ENCODE measurements at regions not wholly inside any gene's neighbourhood (a gene's known extent, or its start where the extent isn't known, plus 50 kb on each side); places are given as distances from the start of the nearest gene placed in this dataset.
"Not testable (repeated sequence)": the region's sequence is repeated elsewhere in the genome, so short reads cannot be mapped to it uniquely, and the experiment has no call there.

DNA sequence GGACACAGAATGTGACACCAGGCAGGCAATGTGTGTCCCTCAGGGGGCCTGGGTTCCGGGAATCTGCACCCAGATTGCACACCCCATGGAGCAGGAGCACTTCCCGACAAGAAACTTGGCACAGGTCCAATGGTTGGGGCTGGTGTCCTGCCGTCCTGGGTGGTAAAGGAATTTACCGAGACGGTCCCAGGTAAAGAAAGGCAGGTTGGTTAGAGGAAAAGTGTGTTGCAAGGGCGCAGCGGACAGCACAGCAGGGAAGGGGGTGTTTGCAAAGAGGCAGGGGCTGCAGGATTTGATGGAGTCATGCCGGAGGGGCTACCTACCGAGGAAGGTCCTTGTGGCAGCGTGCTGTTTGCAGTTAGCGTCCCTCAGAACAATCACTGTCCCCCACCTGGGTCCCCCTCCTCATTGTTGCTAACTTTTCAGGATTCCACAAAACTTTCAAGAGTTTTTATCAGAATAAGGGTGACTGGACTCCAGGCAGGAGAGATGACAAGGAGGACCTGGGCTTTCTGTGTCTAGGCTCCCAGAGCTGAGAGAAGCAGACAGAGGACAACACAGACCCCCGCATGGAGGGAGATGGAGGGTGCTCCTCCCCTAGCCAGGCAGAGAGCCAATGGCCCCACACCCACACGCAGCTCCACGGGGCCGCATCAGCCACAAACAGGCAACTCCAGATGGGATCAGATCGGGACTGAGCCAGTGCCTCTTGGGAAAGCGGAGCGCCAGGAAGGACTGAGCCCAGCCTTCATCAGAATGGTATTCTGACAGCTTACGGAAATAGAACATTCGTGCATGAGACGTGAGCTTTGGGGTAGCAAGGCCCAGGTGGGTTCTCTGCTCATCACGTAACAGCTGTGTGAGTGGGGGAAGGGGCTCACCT is 1423.9 kb downstream of the BRD1 start:
- no peak for DNase-seq (ENCODE audit: low spot score)

DNA sequence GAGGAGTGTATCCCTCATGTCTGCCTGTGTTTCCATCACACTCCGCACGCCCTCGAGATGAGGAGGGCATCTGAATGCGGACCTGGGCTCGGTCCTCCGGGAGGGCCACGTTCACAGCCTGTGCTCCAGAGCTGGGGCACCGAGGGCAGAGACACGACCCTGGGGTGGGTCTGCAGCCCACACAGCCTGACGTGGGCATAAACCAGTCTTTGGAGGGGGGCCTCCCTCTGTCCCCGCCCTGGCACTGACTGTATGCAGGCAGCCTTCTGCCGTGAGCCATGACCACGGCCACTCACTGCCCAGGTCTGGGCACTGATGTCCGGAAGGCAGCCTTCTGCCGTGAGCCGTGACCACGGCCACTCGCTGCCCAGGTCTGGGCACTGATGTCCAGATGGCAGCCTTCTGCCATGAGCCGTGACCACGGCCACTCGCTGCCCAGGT is 1425.1 kb downstream of the BRD1 start:
- no peak for DNase-seq (ENCODE audit: low spot score)

DNA sequence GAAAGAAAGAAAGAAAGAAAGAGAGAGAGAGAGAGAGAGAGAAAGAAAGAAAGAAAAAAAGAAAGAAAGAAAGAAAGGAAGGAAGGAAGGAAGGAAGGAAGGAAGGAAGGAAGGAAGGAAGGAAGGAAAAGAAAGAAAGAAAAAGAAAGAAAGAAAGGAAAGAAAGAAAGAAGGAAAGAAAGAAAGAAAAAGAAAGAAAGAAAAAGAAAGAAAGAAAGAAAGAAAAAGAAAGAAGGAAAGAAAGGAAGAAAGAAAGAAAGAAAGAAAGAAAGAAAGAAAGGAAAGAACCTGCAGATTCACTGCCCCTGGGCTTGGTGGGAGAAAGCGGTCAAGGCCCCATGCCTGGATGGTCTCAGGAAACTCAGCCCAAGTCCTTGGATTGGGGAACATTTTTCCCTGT is 1426.2 kb downstream of the BRD1 start:
- DNase-seq (ENCODE audit: low spot score): not testable (repeated sequence)

DNA sequence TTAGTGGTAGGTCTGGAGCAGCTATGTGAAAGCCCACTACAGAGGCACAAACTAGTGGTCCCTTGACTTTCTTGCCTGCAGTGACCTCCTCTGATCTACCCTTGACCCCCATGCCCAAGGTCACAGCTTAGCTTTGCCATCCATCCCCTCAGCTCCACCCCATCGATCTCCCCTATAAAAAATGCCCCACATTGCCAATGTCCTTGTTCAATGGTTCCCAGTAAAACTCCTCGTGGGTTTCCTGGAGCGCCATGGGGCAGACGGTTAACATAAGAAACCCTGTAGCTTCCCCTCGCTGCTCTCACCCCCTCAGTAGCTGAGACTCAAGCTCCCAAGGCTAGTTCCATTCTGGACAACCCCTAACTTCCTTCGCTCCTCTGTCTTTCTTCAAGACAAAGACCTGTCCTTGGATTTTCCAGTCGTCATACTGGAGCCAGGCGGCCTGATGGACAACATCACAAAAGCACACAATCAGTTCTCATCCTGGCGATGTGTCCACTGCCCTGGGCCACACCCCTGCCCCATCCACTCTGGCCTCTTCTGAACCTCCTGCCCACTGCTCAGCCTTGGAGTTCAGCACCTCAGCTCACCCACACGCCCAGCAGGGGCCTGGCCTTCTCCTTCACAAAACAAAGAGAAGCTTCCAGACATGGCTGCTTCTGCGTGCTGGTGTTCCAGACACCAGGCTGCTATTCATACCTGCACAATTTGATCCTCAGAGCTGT is 1429.3 kb downstream of the BRD1 start:
- DNase-seq (ENCODE audit: low spot score): no peak

DNA sequence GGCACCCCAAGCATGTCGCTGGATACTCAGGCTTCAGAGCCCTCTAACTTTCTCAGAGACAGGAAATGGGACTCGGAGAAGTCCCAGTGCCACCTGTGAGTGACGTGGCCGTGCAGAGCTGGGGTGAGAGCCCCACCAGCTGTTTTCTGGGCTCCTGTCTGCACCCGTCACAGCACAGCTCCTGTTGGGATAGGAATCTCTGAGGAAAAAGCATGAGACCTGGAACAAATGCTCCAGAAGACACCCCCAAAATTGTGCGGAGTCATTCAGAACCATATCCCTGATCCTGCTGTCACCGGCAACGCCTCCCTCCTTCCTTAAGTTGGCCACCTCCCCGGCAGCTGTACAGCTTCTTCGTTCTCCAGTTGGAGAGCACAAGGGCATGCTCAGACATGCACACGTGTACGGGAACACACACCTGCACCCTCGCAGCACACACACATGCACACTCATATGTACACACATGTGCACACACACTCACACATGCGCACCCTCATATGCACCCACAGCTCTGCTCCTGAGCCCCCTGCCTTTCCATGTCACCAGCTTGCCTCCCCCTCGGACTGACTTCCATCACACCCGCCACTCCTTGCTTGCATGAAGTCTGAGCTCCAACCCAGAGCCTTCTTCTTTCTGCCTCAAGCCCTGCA is 1430.0 kb downstream of the BRD1 start:
- DNase-seq (ENCODE audit: low spot score): no peak

DNA sequence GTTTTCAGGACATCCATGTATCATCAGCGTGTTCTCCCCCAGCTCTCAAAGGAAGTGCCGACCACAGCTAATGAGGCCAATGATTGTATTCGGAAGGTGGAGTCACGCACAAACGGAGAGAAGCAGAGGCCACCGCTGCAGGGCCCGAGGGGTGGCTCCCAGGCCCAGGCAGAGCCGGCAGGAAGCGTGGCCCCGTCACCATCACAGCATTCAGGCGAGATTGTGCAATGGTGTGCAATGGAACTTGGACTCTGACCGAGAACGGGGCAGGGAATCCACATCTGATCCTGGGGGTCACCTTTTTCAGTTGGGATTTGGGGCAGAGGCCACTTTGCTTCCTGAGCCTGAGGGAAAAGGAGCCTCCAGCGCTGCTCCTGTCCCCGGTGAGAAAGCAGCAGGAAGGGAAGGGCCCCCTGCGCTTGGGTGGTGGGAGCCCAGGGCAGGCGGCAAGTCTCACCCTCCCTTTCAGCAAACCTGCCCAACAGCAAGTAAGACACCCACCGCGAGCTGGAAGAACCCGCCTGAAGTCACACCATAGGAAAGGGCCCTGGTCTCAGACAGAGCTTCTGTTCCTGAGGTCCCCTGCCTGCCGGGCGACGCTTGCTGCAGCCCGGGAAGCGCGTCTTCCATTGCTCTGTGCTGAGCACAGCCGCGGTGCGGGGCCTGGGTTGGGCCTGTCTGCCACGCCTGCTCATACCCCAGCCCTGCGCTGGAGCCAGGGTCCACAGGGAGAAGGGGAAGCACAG is 1430.7 kb downstream of the BRD1 start:
- DNase-seq (ENCODE audit: low spot score): no peak

DNA sequence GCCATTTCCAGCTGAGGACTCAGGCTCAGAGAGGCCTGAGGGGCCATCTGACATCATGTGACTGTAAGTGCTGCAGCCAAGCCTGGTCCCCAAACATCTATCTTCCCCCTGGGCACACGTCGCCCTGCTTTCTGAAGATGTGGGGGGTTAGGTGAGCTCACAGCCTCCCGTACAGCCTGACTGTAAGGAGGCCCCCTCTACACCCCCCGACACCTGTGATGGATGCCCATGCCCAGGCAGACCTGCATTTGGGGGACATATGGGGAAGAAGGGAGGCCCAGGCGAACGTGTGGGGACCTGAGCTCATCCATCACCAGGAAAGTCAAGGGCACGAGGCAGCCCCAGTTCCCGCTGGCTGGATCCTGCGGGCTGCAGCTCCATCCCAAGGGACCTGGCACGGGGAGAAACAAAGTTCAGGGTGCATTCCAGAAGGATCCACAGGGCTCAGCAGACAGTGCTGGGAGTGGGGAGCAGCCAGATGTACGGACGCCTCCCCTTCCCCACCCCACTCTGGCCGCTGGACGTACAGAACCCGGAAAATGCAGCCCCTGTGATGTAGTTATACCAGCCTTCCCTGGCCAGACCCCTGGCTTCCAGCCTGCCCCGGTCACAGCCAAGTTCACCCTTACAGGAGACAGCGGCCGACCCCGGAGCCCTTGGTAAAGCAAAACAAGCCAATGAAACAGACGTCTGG is 1431.4 kb downstream of the BRD1 start:
- DNase-seq (ENCODE audit: low spot score): no peak

DNA sequence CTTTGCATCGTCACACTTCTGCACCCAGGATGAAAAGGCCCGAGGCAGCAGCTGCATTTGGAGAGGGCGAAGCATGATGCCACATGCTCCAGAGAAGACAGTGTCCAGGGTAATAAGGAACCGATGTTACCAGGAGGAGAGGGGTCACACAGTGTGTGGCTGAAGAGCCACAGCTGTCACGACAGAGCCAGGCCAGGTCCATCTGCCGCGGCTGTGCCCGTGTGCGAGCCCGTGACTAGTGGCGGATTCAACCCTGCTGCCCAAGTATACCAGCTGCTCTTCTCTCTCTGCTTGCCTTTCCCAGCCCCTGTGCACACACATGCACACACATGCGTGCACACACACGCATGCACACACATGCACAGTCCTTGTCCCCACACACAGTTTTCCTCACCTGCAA is 1432.5 kb downstream of the BRD1 start:
- no peak for DNase-seq (ENCODE audit: low spot score)

DNA sequence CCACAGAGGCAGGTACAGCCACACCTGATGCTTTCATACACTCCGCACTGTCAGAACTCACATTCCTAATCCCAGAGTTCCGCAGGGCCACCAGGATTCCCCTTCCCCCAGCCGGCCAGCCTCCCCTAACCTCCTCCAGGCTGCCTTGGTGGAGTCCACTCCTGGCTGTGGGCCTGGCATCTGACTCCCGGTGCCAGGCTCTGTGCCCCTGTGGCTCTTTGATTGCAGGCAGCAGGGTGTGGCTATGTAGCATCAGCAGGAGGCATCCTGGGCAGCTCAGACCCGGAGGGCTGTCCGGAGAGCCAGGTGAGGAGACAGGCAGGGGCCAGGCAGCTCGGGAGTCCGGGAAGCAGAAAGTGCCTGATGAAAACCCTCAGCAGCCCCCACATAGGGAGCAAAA is 1432.9 kb downstream of the BRD1 start:
- no peak for DNase-seq (ENCODE audit: low spot score)

DNA sequence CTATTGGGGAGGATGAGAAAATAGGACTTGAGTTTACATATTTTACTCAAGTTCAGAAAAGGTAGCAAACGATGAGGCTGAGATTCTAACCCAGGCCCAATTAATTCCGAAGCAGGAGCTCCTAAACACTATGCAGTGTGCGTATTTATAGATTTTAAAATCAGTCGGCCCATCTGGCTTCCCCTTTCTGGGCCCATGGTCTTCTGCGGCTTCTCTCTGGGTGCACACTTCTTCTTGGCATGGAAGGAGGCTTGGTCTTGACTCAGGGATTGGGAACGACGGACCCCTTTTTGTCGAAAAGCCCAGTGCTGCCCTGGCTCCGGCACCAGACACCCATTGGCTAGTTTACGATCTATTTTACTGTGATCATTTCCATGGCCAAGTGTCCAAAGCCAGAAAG is 1433.8 kb downstream of the BRD1 start:
- DNase-seq (ENCODE audit: low spot score): no peak

DNA sequence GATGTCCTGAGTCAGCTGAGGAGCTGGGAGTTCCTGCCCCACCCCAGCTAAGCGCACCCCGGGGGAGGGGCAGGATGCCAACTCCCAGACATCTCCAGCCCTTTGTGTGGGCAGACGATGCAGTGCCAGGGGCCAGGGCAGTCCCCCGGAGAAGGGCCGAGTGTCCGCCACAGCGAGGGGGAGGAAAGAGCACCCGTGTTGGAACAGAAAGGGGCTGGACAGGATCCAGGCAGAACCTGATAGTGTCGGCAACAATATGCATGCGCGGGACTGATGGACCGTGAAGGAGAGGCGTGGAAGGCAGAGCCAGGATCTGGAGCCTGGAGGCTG is 1434.7 kb downstream of the BRD1 start:
- no peak for DNase-seq (ENCODE audit: low spot score)

DNA sequence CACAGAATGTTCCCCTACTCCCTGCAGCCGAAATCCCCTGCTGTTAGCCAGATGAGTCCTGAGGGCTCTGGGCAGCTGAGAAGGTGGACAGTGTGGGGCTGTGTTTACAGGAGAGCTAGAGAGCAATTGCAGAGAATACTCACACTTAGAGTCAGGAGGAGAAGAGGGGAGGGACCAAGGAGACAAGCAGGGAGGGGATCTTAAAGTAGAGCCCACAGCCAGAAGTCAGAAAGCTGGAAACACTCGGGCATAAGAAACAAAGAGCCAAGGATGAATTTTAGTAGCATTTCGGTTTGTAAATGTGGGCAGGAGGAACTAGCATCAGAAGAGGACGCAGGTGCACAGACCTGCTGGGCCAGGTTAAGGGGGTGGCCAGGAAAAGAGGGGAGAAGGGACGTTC is 1435.9 kb downstream of the BRD1 start:
- DNase-seq (ENCODE audit: low spot score): no peak

DNA sequence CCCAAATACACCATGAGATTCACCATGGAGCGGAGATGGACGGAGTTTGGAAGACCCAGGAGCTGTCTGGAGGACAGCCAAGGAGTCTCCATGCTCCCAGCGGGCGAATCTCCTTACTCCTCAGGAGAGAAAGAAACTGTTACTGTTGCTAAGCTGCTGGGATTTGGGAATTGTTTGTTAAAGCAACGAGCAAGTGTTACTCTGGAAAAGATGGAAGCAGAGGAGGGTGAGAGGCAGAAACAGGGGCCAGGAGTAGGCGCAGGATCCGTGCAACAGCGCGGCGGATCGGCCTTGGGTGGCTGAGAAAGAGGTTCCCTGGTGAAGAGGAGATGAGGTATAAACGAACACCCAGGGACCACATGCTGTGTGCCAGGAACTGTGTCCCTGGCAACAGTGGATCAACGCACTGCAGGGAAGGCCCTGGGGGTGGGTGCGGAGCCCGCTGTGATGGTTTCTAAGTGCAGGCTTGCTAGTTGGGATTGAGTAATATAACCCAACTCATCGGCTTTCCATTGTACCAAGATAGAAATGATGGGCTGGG is 1436.4 kb downstream of the BRD1 start:
- no peak for DNase-seq (ENCODE audit: low spot score)

DNA sequence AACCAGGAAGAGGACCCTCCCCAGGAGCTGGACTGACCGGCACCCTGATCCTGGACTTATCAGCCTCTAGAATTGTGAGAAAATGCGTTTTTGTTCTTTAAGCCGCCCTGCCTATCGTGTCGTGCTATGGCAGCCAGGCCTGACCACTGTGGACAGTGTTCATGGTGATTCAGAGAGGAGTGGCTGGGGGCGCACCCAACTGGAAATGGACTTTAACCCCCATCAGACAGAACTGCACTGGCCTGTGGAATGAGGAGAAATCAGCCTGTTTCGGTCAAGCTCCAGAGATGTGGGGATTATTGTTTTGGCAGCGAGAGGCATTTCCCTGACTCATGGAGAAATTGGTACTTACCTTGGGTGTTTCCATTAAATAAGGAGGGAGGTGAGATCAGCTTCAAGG is 1437.8 kb downstream of the BRD1 start:
- DNase-seq (ENCODE audit: low spot score): no peak

DNA sequence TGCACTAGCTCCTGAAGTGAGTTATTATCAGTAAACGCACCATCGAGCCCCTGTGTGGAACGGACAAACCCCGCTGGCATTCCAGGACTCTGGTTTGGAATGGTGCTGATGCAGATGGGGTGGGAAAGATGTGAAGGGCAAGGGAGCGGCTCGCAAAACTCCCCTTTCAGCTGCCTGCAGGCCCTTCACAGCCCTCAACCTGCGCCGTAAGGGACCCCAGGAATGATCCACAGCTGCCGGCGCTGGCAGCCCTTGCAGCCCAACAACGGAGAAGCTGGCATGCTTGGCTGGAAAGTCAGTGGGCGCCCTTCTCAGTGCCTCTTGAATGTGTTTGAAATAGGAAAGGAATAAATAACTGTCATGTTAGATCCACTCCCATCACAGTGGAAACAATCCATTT is 1445.5 kb downstream of the BRD1 start:
- no peak for DNase-seq (ENCODE audit: low spot score)

DNA sequence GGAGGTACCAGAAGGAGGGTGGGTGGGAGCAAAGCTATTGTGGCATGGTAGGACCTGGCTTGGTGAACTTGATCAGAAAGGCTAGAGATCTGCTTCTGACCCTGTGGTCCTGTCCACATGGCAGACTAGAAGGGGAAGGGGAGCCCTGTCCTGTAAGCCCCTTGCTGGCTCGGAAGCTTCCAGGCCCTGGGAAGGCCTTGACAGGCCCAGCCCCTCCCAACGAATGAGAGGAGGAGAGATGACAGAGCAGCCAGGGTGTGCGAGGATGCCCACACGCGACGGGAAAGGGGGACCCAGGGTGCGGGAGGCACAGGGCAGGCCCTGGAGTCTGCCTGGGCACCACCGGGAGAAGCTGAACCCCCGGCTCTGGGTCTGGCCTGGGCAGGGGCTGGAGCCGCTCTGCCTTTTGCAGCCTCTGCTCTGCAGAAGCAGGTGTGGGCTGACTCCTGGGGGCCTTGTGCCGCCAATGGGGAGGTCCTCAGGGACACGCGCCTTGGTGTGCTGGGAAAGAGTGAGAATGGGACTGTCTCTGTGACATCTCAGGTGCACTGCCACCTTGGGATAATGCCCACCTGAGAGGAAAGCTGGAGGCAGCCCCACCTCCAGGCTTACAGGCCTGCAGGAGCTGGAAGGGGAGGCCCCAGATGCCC is 1447.5 kb downstream of the BRD1 start:
- no peak for DNase-seq (ENCODE audit: low spot score)

DNA sequence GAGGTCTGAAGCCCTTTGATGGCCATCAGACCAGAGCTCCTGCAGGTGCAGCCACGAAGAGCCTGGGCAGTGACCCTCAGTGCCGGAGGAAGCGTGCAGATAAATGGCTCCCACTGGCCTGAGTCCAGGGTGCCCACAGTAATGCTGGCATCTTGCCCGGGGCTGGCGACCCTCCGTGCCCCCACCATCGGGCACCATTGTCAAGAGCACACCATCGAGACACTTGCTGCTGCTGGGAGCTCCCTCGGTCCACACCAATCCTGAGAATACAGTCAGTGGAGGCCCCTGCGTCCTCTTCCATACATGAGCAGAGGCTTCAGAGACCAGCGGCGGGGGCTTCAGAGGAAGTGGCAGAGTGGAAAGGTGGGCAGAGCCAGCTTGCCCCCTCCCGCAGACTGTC is 1448.3 kb downstream of the BRD1 start:
- DNase-seq (ENCODE audit: low spot score): no peak

DNA sequence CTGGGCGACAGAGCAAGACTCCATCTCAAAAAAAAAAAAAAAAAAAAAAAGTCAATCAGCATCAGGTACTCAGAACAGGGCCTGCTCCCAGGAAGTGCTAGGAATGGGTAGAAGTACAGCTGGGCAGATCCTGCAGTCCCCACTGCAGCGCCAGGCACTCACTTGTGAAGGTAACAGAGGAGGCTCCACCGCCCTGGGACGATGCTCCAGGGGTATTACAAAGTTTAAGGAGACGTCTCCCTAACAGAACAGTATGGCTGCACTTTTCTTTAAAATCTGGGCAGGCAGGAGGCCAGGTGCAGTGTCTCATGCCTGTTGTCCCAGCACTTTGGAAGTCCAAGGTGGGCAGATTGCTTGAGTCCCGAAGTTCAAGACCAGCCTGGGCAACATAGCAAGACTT is 1449.0 kb downstream of the BRD1 start:
- no peak for DNase-seq (ENCODE audit: low spot score)

DNA sequence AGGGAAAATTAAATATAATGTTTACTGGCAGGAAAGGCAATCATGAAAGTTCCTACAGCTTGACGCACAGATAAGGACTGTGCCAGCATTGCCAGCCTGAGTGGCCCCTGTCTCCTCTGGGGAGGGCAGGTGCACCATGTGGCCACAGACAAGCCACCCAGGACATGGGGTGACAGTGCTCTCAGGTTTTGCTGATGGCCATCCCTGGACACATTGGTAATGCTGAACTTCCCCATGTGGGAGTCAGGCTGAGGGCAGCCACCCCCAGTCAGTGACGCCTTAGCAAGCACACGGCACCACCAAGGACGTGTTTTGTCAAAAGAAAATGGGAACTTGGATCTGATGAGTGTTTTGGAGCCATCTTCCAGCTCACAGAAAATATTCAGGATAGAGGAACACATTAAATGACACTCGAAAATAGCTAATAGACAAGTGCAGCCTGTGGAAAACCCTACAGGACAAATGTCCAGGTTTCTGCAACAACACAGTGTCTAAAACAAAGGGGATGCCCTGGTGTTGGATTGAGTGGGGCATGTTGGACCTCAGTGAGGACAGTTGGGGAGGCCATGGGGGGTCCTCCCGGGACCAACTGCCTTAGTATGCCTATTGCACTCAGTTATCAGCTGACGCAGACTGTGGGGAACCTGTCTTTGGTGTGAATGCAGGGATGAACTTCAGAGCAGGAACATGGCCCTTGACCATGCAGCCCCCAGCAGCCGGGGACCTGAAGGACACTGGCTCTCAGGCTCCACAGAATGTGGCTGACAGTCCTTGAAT is 1450.5 kb downstream of the BRD1 start:
- DNase-seq (ENCODE audit: low spot score): no peak

DNA sequence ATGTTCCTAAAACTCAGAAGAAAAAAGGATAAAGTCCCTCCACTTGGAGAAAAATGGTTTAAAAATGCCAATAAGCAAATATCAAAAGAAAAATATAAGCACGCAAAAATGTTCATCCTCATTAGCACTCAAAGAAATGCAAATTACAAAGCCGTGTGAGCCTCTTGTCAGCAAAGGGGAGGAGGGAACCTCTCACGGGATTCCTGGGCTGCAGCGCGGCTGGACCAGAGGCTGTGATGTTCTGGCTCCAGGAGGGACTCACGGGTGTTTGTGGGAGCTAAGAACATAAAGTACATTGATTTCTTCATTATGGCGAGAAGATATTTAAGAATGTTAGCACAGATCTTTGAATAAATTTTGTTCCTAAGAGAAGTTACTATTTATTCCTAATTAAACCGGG is 1451.2 kb downstream of the BRD1 start:
- DNase-seq (ENCODE audit: low spot score): no peak
